ENCODE measurements at regions not wholly inside any gene's neighbourhood (a gene's known extent, or its start where the extent isn't known, plus 50 kb on each side); places are given as distances from the start of the nearest gene placed in this dataset.
"Not testable (repeated sequence)": the region's sequence is repeated elsewhere in the genome, so short reads cannot be mapped to it uniquely, and the experiment has no call there.

- H2AFZ ChIP-seq (ENCODE audit: low read length), result no peak overlapping the region
Observed at GRCh38 chr12:67486671-67487070, 161.9 kb upstream of the DYRK2 start.

GRCh38 chr12:67488349-67488748 is 160.2 kb upstream of the DYRK2 start:
- H3K79me2 ChIP-seq (ENCODE audit: low read length); DNase-seq; H3K9me3 ChIP-seq (replicated peaks; ENCODE audit: insufficient read depth, low read length); H3K9me2 ChIP-seq (replicated peaks; ENCODE audit: insufficient read depth, low read length); H3K27ac ChIP-seq (ENCODE audit: low read length); H4K20me1 ChIP-seq (ENCODE audit: insufficient read depth, low read length); H3K4me2 ChIP-seq (ENCODE audit: low read depth, low read length); H3K36me3 ChIP-seq (replicated peaks; ENCODE audit: insufficient read depth, low read length); H2AFZ ChIP-seq (ENCODE audit: low read length); H3K9ac ChIP-seq (ENCODE audit: low read length); H3K27me3 ChIP-seq (replicated peaks; ENCODE audit: insufficient read depth, low read length); H3K4me3 ChIP-seq (ENCODE audit: low read length): not testable (repeated sequence)
- peaks cover 23% of the 10 kb centered on the region for H3F3A ChIP-seq (ENCODE audit: insufficient read depth, low read length)
- H3K4me1 ChIP-seq (ENCODE audit: low read length), result peaks cover 26% of the 10 kb centered on the region

More at GRCh38 chr12:67486671-67487070, 161.9 kb upstream of the DYRK2 start:
- Histone ChIP-seq H4K20me1 (ENCODE audit: insufficient read depth, low read length) (no peaks in the 10 kb centered on the region), H3K36me3 (replicated peaks; ENCODE audit: insufficient read depth, low read length) (no peaks in the 10 kb centered on the region), H3K4me2 (ENCODE audit: low read depth, low read length) (no peak overlapping the region), H3K79me2 (ENCODE audit: low read length) (no peaks in the 10 kb centered on the region), H3K9me2 (replicated peaks; ENCODE audit: insufficient read depth, low read length) (no peaks in the 10 kb centered on the region), H3K9ac (ENCODE audit: low read length) (no peak overlapping the region), H3K9me3 (replicated peaks; ENCODE audit: insufficient read depth, low read length) (no peaks in the 10 kb centered on the region), H3F3A (ENCODE audit: insufficient read depth, low read length) (peaks cover 28% of the 10 kb centered on the region), H3K4me3 (ENCODE audit: low read length) (no peak overlapping the region), H3K27me3 (replicated peaks; ENCODE audit: insufficient read depth, low read length) (no peaks in the 10 kb centered on the region), H3K4me1 (ENCODE audit: low read length) (peaks cover 40% of the 10 kb centered on the region), H3K27ac (ENCODE audit: low read length) (no peak overlapping the region)
- TF ChIP-seq EZH2 (optimal IDR thresholded peaks at IDR 0.05; ENCODE audit: low read depth, low read length) (no peak), EZH2phosphoT487 (IDR thresholded peaks at IDR 0.05; ENCODE audit: low read length) (no peak), CTCF (IDR thresholded peaks at IDR 0.05; ENCODE audit: low read length) (no peak)
- DNase-seq, result no peak

GRCh38 chr12:67489007-67489406 is 159.5 kb upstream of the DYRK2 start:
- peaks cover 20% of the 10 kb centered on the region for H3K4me1 ChIP-seq (ENCODE audit: low read length)
- H3K4me3 ChIP-seq (ENCODE audit: low read length), result no peak overlapping the region
- H3K4me2 ChIP-seq (ENCODE audit: low read depth, low read length), result no peak overlapping the region
- H4K20me1 ChIP-seq (ENCODE audit: insufficient read depth, low read length), result no peaks in the 10 kb centered on the region
- no peaks in the 10 kb centered on the region for H3K79me2 ChIP-seq (ENCODE audit: low read length)
- H2AFZ ChIP-seq (ENCODE audit: low read length), result no peak overlapping the region
- no peaks in the 10 kb centered on the region for H3K27me3 ChIP-seq (replicated peaks; ENCODE audit: insufficient read depth, low read length)
- no peaks in the 10 kb centered on the region for H3K9me3 ChIP-seq (replicated peaks; ENCODE audit: insufficient read depth, low read length)
- H3F3A ChIP-seq (ENCODE audit: insufficient read depth, low read length), result peaks cover 16% of the 10 kb centered on the region
- TF ChIP-seq CTCF (IDR thresholded peaks at IDR 0.05; ENCODE audit: low read length) (no peak), EZH2 (optimal IDR thresholded peaks at IDR 0.05; ENCODE audit: low read depth, low read length) (no peak), EZH2phosphoT487 (IDR thresholded peaks at IDR 0.05; ENCODE audit: low read length) (no peak)
- H3K9ac ChIP-seq (ENCODE audit: low read length), result no peak overlapping the region
- no peaks in the 10 kb centered on the region for H3K36me3 ChIP-seq (replicated peaks; ENCODE audit: insufficient read depth, low read length)
- DNase-seq, result no peak
- H3K9me2 ChIP-seq (replicated peaks; ENCODE audit: insufficient read depth, low read length), result no peaks in the 10 kb centered on the region
- no peak overlapping the region for H3K27ac ChIP-seq (ENCODE audit: low read length)

GRCh38 chr12:67496581-67496980 is 152.0 kb upstream of the DYRK2 start:
- H3K4me3 ChIP-seq (ENCODE audit: low read length), result no peak overlapping the region
- H3K9me2 ChIP-seq (replicated peaks; ENCODE audit: insufficient read depth, low read length), result no peaks in the 10 kb centered on the region
- no peaks in the 10 kb centered on the region for H3K9me3 ChIP-seq (replicated peaks; ENCODE audit: insufficient read depth, low read length)
- H4K20me1 ChIP-seq (ENCODE audit: insufficient read depth, low read length), result no peaks in the 10 kb centered on the region
- H3K36me3 ChIP-seq (replicated peaks; ENCODE audit: insufficient read depth, low read length), result no peaks in the 10 kb centered on the region
- no peak for DNase-seq
- H3K9ac ChIP-seq (ENCODE audit: low read length), result no peak overlapping the region
- H3K4me1 ChIP-seq (ENCODE audit: low read length), result peaks cover 9% of the 10 kb centered on the region; the same call in 1 of the 2 replicates
- H3F3A ChIP-seq (ENCODE audit: insufficient read depth, low read length), result no peaks in the 10 kb centered on the region
- H2AFZ ChIP-seq (ENCODE audit: low read length), result no peak overlapping the region
- no peaks in the 10 kb centered on the region for H3K27me3 ChIP-seq (replicated peaks; ENCODE audit: insufficient read depth, low read length)
- no peak overlapping the region for H3K4me2 ChIP-seq (ENCODE audit: low read depth, low read length)
- TF ChIP-seq EZH2phosphoT487 (IDR thresholded peaks at IDR 0.05; ENCODE audit: low read length) (no peak), CTCF (IDR thresholded peaks at IDR 0.05; ENCODE audit: low read length) (no peak), EZH2 (optimal IDR thresholded peaks at IDR 0.05; ENCODE audit: low read depth, low read length) (no peak)
- H3K27ac ChIP-seq (ENCODE audit: low read length), result no peak overlapping the region
- H3K79me2 ChIP-seq (ENCODE audit: low read length), result no peaks in the 10 kb centered on the region

Measured in MM.1S (cell line).